PC-3 (cell line): ENCODE measurements at regions not wholly inside any gene's neighbourhood (a gene's known extent, or its start where the extent isn't known, plus 50 kb on each side); places are given as distances from the start of the nearest gene placed in this dataset.

Experiments
- ATAC-seq: fragments of 200-7000 bp; cut with Tn5 transposase; 2 replicates; pipeline ENCODE4 v1.9.1; 2020; ENCODE audit warnings: mild to moderate bottlenecking, moderate library complexity
- BruUV-seq: library from RNA; stranded (reverse); fragments of 400-500 nt; replicated peaks from 2 replicates; lab custom pipeline; 2021; lab: Mats Ljungman, UMichigan
- CTCF ChIA-PET: fragments of 300-600 bp; sonication (Branson Sonifier 250); formaldehyde crosslinking; loops from one replicate; lab custom pipeline; 2022; ENCODE audit warnings: antibody characterized with exemption; lab: Charles Lee
- POLR2A ChIA-PET: fragments of 300-600 bp; sonication (Branson Sonifier 250); formaldehyde crosslinking; loops from one replicate; lab custom pipeline; 2022; ENCODE audit warnings: antibody characterized with exemption; ENCODE audit not compliant: unreplicated experiment; lab: Charles Lee
- DNase-seq: peaks from one replicate; pipeline ENCODE4 v3.0.0-alpha.2; 2015
- H2AFZ ChIP-seq: fragments of 300-600 bp; sonication (generic); 2 replicates; pipeline ENCODE4 v1.6.0; 2016; ENCODE audit warnings: antibody characterized with exemption, low read length
- H3F3A ChIP-seq: fragments of 300-600 bp; sonication (generic); one replicate; pipeline ENCODE4 v1.6.0; 2017; ENCODE audit warnings: antibody characterized with exemption, low read length, control low read depth, mild to moderate bottlenecking; ENCODE audit not compliant: unreplicated experiment
- H3K27ac ChIP-seq: fragments of 300-600 bp; sonication (generic); 2 replicates; pipeline ENCODE4 v1.5.1; 2016; ENCODE audit warnings: mild to moderate bottlenecking, low read length
- H3K27me3 ChIP-seq: fragments of 300-600 bp; sonication (generic); 2 replicates; pipeline ENCODE4 v1.6.1; 2016; ENCODE audit warnings: low read length, mixed read lengths
- H3K36me3 ChIP-seq: fragments of 300-600 bp; sonication (generic); 2 replicates; pipeline ENCODE4 v1.6.1; 2016; ENCODE audit warnings: low read depth, mixed run types, low read length, mixed read lengths
- H3K4me1 ChIP-seq: fragments of 300-600 bp; sonication (generic); 2 replicates; pipeline ENCODE4 v1.5.1; 2016; ENCODE audit warnings: low read length; ENCODE audit not compliant: insufficient read depth
- H3K4me2 ChIP-seq: fragments of 300-600 bp; sonication (generic); 2 replicates; pipeline ENCODE4 v1.6.0; 2016; ENCODE audit warnings: low read length
- H3K4me3 ChIP-seq: fragments of 300-600 bp; sonication (generic); 2 replicates; pipeline ENCODE4 v1.5.1; 2016; ENCODE audit warnings: mild to moderate bottlenecking, low read length, mixed read lengths
- H3K79me2 ChIP-seq: fragments of 300-600 bp; sonication (generic); 2 replicates; pipeline ENCODE4 v1.6.1; 2017; ENCODE audit warnings: low read length, mixed read lengths
- H3K9ac ChIP-seq: fragments of 300-600 bp; sonication (generic); 2 replicates; pipeline ENCODE4 v1.6.0; 2016; ENCODE audit warnings: mild to moderate bottlenecking, low read length
- H3K9me2 ChIP-seq: fragments of 300-600 bp; sonication (generic); replicated peaks from 2 replicates; pipeline ENCODE4 v1.6.1; 2016; ENCODE audit warnings: mixed run types, low read length, mixed read lengths
- H3K9me3 ChIP-seq: fragments of 300-600 bp; sonication (generic); 2 replicates; pipeline ENCODE4 v1.6.1; 2016; ENCODE audit warnings: low read length, mixed read lengths
- H4K20me1 ChIP-seq: fragments of 300-600 bp; sonication (generic); 2 replicates; pipeline ENCODE4 v1.6.1; 2016; ENCODE audit warnings: low read length, mixed read lengths
- EZH2 ChIP-seq: fragments of 300-600 bp; sonication (generic); IDR thresholded peaks from one replicate; pipeline ENCODE4 v1.6.1; 2017; ENCODE audit warnings: antibody characterized with exemption, mild to moderate bottlenecking, low read length; ENCODE audit not compliant: unreplicated experiment
- EZH2phosphoT487 ChIP-seq: fragments of 300-600 bp; sonication (generic); IDR thresholded peaks from 2 replicates; pipeline ENCODE4 v1.6.1; 2018; ENCODE audit warnings: mild to moderate bottlenecking, antibody characterized with exemption, low read length, borderline replicate concordance
- intact Hi-C: fragments of 100-400 bp; cut with micrococcal nuclease; formaldehyde crosslinking; loops from 2 replicates; pipeline ENCODE4 v1.9.0; 2023
- TF ChIP-seq, protein P1 (sequence below): fragments of 300-600 bp; sonication (generic); conservative IDR thresholded peaks from 2 replicates; pipeline ENCODE4 v1.5.1; 2017; ENCODE audit warnings: antibody characterized with exemption, low read depth, mild to moderate bottlenecking, low read length

DNA sequence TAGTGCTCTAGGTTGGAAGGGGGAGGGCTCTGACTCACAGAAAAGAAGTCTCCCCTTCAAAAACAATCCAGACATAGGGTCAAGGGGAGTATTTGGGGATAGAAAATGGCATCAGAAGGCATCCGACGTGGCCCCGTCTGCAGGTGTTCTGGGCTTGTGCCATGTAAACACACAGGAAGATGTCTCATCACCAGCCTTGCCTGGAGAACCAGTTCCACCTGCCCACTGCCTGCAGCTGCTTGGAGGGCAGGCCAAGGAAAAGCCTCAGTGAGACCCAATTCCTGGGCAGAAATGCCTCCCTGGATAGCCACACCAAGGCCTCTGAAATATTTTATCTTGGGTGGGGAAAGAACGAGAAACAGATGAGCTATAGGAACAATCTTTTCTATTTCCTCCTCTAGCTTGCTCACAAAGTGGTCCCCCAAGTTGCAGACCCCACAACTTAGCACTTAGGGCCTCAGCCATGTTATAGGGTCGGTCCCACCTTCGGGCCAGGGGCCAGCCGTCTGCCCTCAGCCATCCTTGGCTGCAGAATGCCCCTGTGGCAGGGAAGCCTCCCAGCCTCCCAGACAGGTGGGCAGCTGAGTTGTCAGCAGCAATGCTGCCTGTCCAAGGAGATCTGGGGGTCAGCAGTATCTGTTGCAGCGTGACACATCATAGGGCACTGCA lies 54.3 kb upstream of the ECHDC3 start:
- POLR2A ChIA-PET: no interaction called here
- H3K27me3 ChIP-seq: no peaks in the 10 kb centered on the region
- no peaks in the 10 kb centered on the region for H3K9me2 ChIP-seq
- BruUV-seq: no TSS peak
- H3K9me3 ChIP-seq: no peaks in the 10 kb centered on the region
- H3K9ac ChIP-seq: peak overlapping the region; percentile 75
- TF ChIP-seq, protein P1, sequence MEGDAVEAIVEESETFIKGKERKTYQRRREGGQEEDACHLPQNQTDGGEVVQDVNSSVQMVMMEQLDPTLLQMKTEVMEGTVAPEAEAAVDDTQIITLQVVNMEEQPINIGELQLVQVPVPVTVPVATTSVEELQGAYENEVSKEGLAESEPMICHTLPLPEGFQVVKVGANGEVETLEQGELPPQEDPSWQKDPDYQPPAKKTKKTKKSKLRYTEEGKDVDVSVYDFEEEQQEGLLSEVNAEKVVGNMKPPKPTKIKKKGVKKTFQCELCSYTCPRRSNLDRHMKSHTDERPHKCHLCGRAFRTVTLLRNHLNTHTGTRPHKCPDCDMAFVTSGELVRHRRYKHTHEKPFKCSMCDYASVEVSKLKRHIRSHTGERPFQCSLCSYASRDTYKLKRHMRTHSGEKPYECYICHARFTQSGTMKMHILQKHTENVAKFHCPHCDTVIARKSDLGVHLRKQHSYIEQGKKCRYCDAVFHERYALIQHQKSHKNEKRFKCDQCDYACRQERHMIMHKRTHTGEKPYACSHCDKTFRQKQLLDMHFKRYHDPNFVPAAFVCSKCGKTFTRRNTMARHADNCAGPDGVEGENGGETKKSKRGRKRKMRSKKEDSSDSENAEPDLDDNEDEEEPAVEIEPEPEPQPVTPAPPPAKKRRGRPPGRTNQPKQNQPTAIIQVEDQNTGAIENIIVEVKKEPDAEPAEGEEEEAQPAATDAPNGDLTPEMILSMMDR: no peak
- TF ChIP-seq EZH2: no peak
- TF ChIP-seq EZH2phosphoT487: no peak
- CTCF ChIA-PET: no interaction called here
- no peaks in the 10 kb centered on the region for H3F3A ChIP-seq
- DNase-seq (peak; percentile 77), ATAC-seq (peak; percentile 21)
- peak overlapping the region; percentile 72 for H3K4me2 ChIP-seq
- H3K79me2 ChIP-seq: no peaks in the 10 kb centered on the region
- peak overlapping the region; percentile 100 for H3K27ac ChIP-seq
- H2AFZ ChIP-seq: no peak overlapping the region
- peak overlapping the region; percentile 37; the same call in 1 of the 2 replicates for H3K4me3 ChIP-seq
- H4K20me1 ChIP-seq: no peaks in the 10 kb centered on the region
- H3K4me1 ChIP-seq: peaks cover 49% of the 10 kb centered on the region
- intact Hi-C loops: no loop called here
- H3K36me3 ChIP-seq: no peaks in the 10 kb centered on the region

DNA sequence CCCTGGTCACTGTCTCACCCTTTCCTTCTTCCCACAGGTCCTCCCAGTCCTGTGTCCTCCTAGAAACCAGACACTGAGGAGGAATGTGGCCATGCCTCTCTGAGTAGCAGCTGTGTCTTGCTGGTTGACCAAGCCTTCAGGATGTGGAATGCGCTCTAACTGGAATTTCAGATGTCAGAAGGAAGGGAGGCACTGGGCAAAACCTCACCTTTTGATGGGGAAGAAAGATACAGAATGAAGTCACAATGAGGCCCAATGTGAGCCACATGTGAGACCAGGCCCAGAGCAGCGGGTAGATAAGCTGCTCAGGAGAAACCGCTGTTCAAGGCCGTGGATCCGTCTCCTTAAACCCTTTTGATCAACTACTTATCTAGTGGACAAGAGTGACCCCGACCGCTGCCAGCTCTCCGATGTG lies 54.8 kb upstream of the ECHDC3 start:
- Histone ChIP-seq H3K27ac (peak overlapping the region; percentile 100), H3K36me3 (no peaks in the 10 kb centered on the region), H3K4me1 (peaks cover 49% of the 10 kb centered on the region), H3K79me2 (no peaks in the 10 kb centered on the region), H3K9ac (peak overlapping the region; percentile 75), H3K9me3 (no peaks in the 10 kb centered on the region), H4K20me1 (no peaks in the 10 kb centered on the region), H2AFZ (no peak overlapping the region), H3K27me3 (no peaks in the 10 kb centered on the region), H3K4me2 (peak overlapping the region; percentile 72), H3K4me3 (peak overlapping the region; percentile 37; the same call in 1 of the 2 replicates), H3K9me2 (no peaks in the 10 kb centered on the region), H3F3A (no peaks in the 10 kb centered on the region)
- no peak for TF ChIP-seq EZH2phosphoT487
- TF ChIP-seq, protein P1: no peak
- no peak for TF ChIP-seq EZH2
- intact Hi-C loops: no loop called here
- POLR2A ChIA-PET: no interaction called here
- ATAC-seq (peak; percentile 30), DNase-seq (peak; percentile 83)
- no TSS peak for BruUV-seq
- CTCF ChIA-PET: interaction anchor here (0.6 kb wide), 1 partner anchor 75 kb away, joined by 3 read pairs; no protein-coding TSS in a partner anchor

DNA sequence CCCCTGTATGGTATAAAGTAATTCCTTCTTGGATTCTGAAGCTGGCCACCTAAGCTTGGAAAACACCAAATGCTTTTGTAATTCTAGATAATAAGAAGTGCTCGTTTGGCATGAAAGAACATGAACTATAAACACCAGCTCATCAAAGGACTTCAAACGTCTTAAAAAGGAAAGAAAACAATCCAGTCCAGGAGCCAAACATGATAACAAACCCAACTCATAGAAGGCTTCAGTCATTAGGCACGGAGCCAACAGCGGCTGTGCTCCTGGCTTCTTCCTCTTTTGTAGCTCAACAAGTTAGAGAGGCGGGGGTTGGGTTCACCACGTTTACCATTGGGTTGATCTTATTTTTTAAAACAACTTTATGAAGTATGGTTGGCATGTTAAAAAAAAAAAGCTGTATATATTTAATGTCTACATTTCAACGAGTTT lies 56.4 kb upstream of the ECHDC3 start:
- CTCF ChIA-PET: interaction anchor here (0.6 kb wide), 1 partner anchor 83 kb away, joined by 6 read pairs; no protein-coding TSS in a partner anchor
- peak overlapping the region; percentile 100 for H3K27ac ChIP-seq

More for the DNA sequence above, 56.4 kb upstream of the ECHDC3 start:
- Histone ChIP-seq H3K4me1 (peaks cover 49% of the 10 kb centered on the region), H3K27me3 (no peaks in the 10 kb centered on the region), H3F3A (no peaks in the 10 kb centered on the region), H4K20me1 (no peaks in the 10 kb centered on the region), H3K4me2 (peak overlapping the region; percentile 88), H3K9me2 (no peaks in the 10 kb centered on the region), H3K9ac (peak overlapping the region; percentile 95), H3K9me3 (no peaks in the 10 kb centered on the region), H3K79me2 (no peaks in the 10 kb centered on the region), H3K36me3 (no peaks in the 10 kb centered on the region), H2AFZ (no peak overlapping the region), H3K4me3 (peak overlapping the region; percentile 63)
- ATAC-seq (no peak), DNase-seq (peak; percentile 43)
- POLR2A ChIA-PET: interaction anchor here (1.0 kb wide), 1 partner anchor 34 kb away, joined by 3 read pairs; no protein-coding TSS in a partner anchor
- intact Hi-C loops: loop anchor here (1.0 to 2.0 kb wide), 2 partner anchors 30 to 75 kb away; partner anchors contain the start of gene USP6NL
- TF ChIP-seq EZH2phosphoT487 (no peak), EZH2 (no peak)
- BruUV-seq: no TSS peak
